GM13976 (cell line): ENCODE measurements at regions not wholly inside any gene's neighbourhood (a gene's known extent, or its start where the extent isn't known, plus 50 kb on each side); places are given as distances from the start of the nearest gene placed in this dataset.

ENCODE experiments used
- DNase-seq: peaks from one replicate; pipeline ENCODE4 v3.0.0; 2012; ENCODE audit warnings: low spot score
- in situ Hi-C: fragments of 300-500 bp; cut with MboI; formaldehyde crosslinking; loops from one replicate; pipeline ENCODE4 v1.12.0; 2022; ENCODE audit warnings: low sequenced_read_pairs, mixed read lengths, inconsistent platforms; ENCODE audit not compliant: unreplicated experiment
- TF ChIP-seq, protein P1 (sequence below): IDR thresholded peaks from 2 replicates; pipeline ENCODE4 v1.5.1; 2012; ENCODE audit warnings: borderline replicate concordance, mild to moderate bottlenecking; ENCODE audit not compliant: insufficient read depth; ENCODE audit errors: extremely low read depth, missing control alignments, control extremely low read depth

DNA sequence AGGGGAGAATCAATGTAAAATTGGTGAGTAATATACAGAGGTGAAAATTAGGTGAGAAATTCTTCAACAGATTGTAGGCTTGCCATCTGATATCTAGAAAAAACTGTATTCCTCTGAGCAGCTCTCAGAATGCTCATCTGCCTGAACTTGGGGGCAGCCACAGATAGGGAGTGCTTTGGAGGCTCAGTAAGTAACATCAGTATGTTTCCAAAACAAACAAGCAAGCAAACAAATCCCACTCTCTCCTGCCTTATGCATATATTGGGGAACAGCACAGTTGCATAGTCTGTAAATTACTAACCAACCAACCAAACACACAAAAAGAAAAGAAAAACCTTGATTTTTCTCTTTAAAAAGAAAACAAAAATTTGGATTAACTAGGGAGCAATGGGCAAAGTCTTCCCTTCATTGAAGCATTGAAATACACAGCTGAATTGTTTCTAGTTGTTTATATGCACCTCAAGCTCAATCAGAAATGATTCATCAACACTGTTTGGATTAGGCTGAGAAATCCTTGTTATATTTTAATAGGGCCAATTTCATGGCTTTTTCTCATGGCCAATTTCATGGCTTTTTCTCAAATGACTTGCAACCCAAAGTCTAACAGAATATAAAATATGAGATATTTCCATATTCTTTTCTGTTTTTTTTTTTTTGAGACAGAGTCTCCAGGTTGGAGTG lies 50.1 kb upstream of the DEK start:
- in situ Hi-C loops: no loop called here
- no peak for DNase-seq
- TF ChIP-seq, protein P1, sequence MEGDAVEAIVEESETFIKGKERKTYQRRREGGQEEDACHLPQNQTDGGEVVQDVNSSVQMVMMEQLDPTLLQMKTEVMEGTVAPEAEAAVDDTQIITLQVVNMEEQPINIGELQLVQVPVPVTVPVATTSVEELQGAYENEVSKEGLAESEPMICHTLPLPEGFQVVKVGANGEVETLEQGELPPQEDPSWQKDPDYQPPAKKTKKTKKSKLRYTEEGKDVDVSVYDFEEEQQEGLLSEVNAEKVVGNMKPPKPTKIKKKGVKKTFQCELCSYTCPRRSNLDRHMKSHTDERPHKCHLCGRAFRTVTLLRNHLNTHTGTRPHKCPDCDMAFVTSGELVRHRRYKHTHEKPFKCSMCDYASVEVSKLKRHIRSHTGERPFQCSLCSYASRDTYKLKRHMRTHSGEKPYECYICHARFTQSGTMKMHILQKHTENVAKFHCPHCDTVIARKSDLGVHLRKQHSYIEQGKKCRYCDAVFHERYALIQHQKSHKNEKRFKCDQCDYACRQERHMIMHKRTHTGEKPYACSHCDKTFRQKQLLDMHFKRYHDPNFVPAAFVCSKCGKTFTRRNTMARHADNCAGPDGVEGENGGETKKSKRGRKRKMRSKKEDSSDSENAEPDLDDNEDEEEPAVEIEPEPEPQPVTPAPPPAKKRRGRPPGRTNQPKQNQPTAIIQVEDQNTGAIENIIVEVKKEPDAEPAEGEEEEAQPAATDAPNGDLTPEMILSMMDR: no peak
